Islet precursor cell (in vitro differentiated cells): ENCODE measurements at regions not wholly inside any gene's neighbourhood (a gene's known extent, or its start where the extent isn't known, plus 50 kb on each side); places are given as distances from the start of the nearest gene placed in this dataset.
"Not testable (repeated sequence)": the region's sequence is repeated elsewhere in the genome, so short reads cannot be mapped to it uniquely, and the experiment has no call there.

Experiments
- DNase-seq: peaks from one replicate; pipeline ENCODE4 v3.0.0-alpha.2; 2018

GRCh38 chr3:124651416-124651815, 78.8 kb upstream of the UMPS start:
- DNase-seq: not testable (repeated sequence)

DNA sequence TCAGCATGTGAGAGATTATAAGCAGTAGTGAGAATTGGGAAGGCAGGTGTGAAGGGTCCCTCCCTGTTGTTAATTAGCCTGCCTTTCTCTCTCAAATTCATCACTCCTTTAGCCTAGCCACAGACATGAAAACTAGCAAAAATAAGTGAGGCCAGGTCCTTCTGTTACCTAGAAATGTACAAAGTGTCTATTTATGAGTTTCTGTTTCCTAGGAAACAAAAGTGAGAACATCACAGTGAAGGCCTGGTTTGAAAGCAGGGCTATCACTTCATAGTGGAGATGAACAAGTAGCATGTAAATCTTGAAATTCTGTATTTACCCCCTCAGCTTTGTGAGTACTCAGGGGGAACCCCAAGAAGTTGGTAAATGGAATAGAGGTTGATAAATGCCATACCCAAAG, 78.2 kb upstream of the UMPS start:
- DNase-seq: no peak

DNA sequence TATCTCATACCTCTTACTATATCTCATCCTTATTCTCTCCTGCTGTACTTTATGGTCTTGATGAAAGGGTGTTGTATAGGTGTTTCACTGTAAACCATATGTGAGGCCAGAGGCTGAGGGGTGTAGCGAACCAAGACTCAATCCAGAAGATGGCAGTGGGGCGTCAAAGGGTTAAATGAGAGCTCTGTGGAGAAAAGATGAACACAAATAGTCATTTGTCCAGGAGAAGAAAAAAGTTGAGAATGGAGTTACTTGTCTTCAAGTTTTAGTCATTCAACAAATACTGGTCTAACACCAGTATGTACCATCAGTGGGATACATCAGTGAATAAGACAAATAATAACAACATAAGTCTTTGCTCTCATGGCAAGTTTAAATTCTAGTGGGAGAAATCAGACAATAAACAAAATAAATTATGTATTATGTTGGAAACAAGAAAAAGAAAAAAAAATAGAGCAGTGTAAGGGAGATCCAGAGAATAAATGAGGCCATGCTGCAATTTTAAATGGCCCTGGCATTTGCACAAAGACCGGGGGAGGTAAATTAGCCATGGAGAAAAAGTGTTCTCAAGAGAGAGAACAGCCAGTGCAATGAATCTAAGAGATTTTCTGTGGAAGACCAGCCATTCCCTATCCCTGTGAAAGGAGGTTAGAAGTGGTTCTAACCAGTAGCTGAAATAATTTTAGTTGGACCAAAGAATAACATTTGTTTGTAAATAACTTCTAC, 77.0 kb upstream of the UMPS start:
- DNase-seq: no peak

- DNase-seq: no peak
Observed at GRCh38 chr3:124653797-124654469, 76.3 kb upstream of the UMPS start.

DNA sequence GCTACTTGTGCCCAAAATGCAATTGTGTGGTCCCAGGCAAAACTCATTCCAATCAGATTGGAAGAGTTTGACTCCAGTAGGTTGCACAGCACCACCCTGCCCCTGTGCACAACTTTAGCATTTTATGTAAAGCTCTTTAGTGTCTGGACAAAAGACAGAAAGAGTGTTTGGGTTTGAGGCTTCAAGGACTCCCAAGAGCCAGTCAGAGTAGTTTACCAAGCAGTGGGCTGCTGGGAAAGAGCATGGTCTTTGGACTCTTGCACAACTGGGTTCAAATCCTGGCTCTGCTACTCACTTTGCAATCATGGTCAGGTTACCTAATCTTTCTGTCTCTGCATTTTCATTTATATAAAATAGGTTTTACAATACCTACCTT, 75.8 kb upstream of the UMPS start:
- no peak for DNase-seq

DNA sequence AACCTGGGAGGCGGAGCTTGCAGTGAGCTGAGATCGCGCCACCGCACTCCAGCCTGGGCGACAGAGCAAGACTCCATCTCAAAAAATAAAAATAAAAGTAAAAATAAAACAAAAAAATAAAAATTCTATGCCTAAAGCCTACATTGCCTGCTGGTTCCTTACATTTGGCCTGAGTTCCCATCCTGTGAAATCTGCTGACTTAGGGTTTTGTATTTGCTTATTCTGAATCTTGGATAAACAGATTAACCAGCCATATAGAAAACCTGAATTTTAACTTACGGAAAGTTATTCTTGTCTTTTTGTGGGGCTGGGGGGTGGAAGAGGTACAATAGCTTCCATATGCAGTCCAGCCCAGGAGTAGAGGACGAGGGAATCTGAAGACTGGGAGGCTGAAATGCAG, 73.7 kb upstream of the UMPS start:
- no peak for DNase-seq

- DNase-seq: no peak
Observed at GRCh38 chr3:124657138-124657537, 73.1 kb upstream of the UMPS start.

DNA sequence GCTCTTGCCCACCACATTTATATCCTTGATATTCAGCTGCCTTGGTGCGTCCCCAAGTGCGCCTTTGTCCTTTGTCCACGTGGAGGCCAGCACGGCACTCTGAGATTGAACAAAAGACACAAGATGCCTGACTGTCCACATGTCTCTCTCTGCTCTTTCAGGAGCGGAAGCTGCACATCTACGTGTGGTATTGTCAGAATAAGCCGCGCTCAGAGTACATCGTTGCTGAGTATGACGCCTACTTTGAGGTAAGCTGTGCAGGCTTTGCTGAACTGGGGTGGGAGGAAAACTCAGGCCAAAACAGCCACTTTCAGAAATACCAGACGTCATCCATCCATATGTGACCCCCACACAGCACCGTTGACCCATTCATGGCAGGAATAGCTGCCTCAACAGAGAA, 72.0 kb upstream of the UMPS start:
- no peak for DNase-seq

DNA sequence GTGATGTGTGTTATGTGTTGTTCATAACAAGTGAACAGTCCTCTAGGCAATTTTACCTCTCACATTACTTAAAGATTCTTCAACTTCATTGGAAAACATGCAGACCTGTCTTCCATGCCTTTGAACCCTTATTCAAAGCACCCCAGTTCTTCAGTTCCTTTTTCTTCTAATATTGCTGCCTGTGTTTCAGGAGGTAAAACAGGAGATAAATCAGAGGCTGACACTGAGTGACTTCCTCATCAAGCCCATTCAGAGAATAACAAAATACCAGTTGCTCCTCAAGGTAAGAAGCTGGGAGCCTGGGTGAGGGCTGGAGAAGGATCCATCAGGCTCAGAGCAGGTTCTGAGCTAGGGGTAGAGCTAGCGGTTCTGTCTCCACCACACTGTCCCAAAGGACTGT, 71.1 kb upstream of the UMPS start:
- DNase-seq: no peak

DNA sequence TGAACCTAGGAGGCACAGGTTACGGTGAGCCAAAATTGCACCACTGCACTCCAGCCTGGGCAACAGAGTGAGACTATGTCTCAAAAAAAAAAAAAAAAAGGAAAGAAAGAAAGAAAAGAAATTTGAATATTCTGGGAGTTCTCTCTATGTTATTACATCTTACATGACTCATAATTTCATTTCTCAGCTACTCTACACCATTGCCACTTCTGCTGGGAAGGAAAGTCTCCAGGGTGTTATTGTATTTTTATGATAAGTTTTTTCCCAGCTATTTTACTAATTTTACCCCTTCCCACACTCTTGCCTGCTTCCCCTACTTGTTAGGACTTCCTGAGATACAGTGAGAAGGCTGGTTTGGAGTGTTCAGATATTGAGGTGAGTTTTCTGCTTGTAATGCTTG, 69.7 kb upstream of the UMPS start:
- no peak for DNase-seq

DNA sequence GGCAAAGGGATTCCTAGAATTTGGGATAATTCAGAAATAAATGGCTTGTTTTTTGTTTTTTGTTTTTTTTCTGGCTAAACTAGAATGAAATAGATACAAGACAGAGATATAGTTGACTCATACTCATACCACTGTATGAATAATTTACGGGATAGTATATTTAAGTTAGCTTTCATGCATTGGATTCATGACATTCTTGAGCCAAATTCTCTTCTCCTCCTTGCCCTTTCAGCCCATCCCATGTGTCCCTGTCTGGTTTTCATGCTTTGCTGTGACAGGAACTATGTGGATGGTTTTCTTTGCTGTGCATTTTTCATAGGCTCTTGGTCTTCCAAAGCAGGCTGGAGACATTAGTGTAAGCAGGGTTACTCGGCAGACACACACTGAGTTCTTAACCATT, 66.6 kb upstream of the UMPS start:
- DNase-seq: no peak

- no peak for DNase-seq
Observed at GRCh38 chr3:124664804-124665203, 65.4 kb upstream of the UMPS start.

DNA sequence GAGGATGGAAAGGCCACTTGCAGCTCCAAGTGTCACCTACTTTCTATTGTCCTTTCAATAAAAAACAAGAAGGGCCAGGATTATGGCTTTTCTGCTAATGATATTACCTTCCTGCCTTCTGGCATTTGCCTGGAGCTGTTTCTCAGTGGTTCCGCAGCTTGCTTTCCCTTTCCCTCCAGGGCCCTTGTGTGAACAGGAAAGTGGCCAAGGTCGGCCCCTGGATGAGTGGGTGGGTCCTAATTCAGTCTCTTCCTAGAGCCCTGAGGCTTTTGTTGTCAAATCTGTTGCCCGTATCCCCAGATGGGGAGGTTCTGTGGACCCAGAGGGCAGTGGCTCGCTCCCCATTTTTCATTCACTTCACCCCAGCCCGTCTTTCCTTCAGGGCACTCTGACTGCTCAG, 64.2 kb upstream of the UMPS start:
- no peak for DNase-seq

DNA sequence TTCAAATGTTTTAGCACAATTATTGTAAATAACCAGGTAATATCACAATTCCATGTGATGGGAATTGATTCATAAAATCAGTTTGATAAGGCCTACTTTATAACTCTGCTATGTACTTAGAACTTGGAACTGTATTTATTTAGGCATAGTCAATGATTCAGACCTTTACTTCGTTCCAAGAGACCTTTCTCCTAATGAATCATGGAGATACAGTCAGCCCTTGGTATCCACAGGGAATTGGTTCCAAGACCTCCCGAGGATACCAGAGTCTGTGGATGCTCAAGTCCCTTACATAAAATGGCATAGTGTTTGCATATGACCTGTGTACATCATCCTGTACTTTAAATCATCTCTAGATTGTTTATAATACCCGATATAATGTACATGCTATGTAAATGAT, 60.8 kb upstream of the UMPS start:
- DNase-seq: no peak

GRCh38 chr3:124671106-124671505, 59.1 kb upstream of the UMPS start:
- no peak for DNase-seq

- DNase-seq: no peak
Observed at GRCh38 chr3:124674336-124674735, 55.9 kb upstream of the UMPS start.

- DNase-seq: no peak
Observed at GRCh38 chr3:124676236-124676635, 54.0 kb upstream of the UMPS start.

GRCh38 chr3:124679048-124679638, 51.1 kb upstream of the UMPS start:
- DNase-seq: no peak
